ENCODE measurements at regions not wholly inside any gene's neighbourhood (a gene's known extent, or its start where the extent isn't known, plus 50 kb on each side); places are given as distances from the start of the nearest gene placed in this dataset.

DNA sequence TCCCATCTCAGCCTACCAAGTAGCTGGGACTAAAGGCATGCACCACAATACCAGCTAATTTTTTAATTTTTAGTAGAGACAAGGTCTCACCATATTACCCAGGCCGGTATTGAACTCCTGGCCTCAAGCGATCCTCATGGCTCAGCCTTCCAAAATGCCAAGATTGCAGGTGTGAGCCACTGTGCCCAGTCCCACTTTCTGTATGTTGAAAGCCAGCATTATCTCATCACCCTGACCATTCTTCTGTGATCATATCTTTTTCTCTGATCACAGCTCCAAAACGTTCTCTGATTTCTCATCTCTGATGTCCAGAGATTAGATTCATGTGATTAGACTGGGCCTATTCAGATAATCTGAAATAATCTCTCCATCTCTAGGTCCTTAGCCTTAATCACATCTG lies 337.7 kb downstream of the TPBG start:
- H3K27ac Mint-ChIP-seq (ENCODE audit: low read depth) = no peak overlapping the region
- H3K36me3 Mint-ChIP-seq (ENCODE audit: insufficient read depth) = no peaks in the 10 kb centered on the region
- no peak for DNase-seq (ENCODE audit: low spot score in 2 of 2)
- H3K9me3 Mint-ChIP-seq = peaks cover 10% of the 10 kb centered on the region
- no peaks in the 10 kb centered on the region for H3K27me3 Mint-ChIP-seq
- H3K4me3 Mint-ChIP-seq = no peak overlapping the region
- H3K4me1 Mint-ChIP-seq = no peaks in the 10 kb centered on the region
- ATAC-seq (replicated peaks; ENCODE audit: extremely low read depth, poor library complexity, severe bottlenecking) = no peak

DNA sequence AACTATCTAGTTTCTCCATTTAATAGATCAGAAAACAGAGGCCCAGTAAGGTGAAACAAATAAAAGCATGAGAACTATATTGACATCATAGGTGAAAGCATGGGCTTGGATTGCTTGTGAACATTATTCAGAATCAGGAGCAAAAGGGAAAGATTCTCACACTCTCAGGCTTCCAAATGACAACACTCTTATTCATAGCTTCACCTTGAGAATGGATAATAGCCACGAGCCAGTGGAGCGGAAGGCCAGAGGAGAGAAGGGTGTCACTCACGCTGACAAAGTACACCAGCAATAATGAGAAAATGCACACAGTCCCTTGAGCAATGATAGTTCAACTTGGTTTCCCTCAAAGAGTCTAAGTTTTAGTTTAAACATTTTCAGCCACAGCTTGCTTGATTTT lies 339.0 kb downstream of the TPBG start:
- H3K4me1 Mint-ChIP-seq = no peaks in the 10 kb centered on the region

DNA sequence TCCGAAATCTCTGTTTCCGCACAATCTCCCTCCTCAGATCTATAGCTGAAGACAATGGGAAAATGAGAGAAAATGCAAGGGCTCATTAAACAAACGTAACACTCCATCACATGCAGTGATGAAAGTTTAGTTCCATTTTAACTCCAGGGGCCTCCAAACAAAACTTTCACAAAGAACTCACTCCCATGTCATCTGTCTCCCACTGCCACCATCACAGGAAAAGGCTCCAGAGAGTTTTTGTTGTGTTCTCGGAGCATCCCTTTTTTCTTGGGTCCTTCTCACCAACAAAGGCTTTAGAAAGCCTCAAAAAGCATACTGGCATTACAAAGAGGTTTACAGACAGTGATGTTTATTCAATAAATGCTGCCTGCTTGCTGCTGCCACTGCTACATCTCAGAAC lies 339.6 kb downstream of the TPBG start:
- peaks cover 12% of the 10 kb centered on the region for H3K9me3 Mint-ChIP-seq
- no peaks in the 10 kb centered on the region for H3K4me1 Mint-ChIP-seq
- no peak overlapping the region for H3K4me3 Mint-ChIP-seq
- H3K27me3 Mint-ChIP-seq = no peaks in the 10 kb centered on the region
- H3K36me3 Mint-ChIP-seq (ENCODE audit: insufficient read depth) = no peaks in the 10 kb centered on the region
- ATAC-seq (replicated peaks; ENCODE audit: extremely low read depth, poor library complexity, severe bottlenecking) (no peak), DNase-seq (ENCODE audit: low spot score in 2 of 2) (no peak)
- H3K27ac Mint-ChIP-seq (ENCODE audit: low read depth) = no peak overlapping the region

More for the DNA sequence above, 339.0 kb downstream of the TPBG start:
- H3K27me3 Mint-ChIP-seq = no peaks in the 10 kb centered on the region
- no peaks in the 10 kb centered on the region for H3K36me3 Mint-ChIP-seq (ENCODE audit: insufficient read depth)
- DNase-seq (ENCODE audit: low spot score in 2 of 2) = no peak
- no peak for ATAC-seq (replicated peaks; ENCODE audit: extremely low read depth, poor library complexity, severe bottlenecking)
- H3K27ac Mint-ChIP-seq (ENCODE audit: low read depth) = no peak overlapping the region
- H3K9me3 Mint-ChIP-seq = peaks cover 12% of the 10 kb centered on the region
- no peak overlapping the region for H3K4me3 Mint-ChIP-seq

DNA sequence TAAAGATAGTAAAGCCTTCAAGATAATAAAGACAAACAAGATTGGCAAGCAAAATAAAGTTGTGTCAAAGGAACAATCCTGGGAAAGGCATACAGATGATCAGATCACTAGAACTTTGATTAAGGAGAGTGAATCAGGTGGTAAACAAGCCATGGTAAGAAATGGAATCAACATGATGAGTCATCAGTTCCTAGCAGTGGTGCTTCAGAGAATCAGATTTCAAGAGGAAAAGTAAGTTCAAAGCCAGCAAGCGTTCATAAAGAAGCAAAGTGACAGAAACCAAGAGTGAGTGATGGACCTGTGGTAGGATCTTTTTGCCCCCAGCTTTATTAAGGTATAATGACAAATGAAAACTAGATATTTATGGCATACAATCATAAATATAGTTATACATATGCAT lies 340.4 kb downstream of the TPBG start:
- Mint-ChIP-seq H3K9me3 (peaks cover 6% of the 10 kb centered on the region), H3K4me3 (no peak overlapping the region), H3K27ac (ENCODE audit: low read depth) (no peak overlapping the region), H3K27me3 (no peaks in the 10 kb centered on the region), H3K36me3 (ENCODE audit: insufficient read depth) (no peaks in the 10 kb centered on the region), H3K4me1 (no peaks in the 10 kb centered on the region)
- no peak for DNase-seq (ENCODE audit: low spot score in 2 of 2)
- no peak for ATAC-seq (replicated peaks; ENCODE audit: extremely low read depth, poor library complexity, severe bottlenecking)

DNA sequence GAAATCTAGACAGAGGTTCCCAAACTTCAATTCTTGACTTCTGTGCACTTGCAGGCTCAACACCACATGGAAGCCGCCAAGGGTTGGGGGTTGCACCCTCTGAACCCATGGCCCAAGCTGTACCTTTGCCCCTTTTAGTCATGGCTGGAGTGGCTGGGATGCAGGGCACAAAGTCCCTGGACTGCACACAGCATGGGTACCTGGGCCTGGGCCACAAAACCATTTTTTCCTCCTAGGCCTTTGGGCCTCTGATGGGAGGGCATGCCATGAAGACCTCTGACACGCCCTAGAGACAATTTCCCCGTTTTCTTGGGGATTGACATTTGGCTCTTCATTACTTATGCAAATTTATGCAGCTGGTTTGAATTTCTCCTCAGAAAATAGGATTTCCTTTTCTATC lies 342.0 kb downstream of the TPBG start:
- DNase-seq (ENCODE audit: low spot score in 2 of 2) = no peak
- Mint-ChIP-seq H3K36me3 (ENCODE audit: insufficient read depth) (no peaks in the 10 kb centered on the region), H3K4me3 (no peak overlapping the region), H3K27ac (ENCODE audit: low read depth) (no peak overlapping the region), H3K27me3 (peaks cover 8% of the 10 kb centered on the region), H3K9me3 (peaks cover 6% of the 10 kb centered on the region), H3K4me1 (no peaks in the 10 kb centered on the region)
- no peak for ATAC-seq (replicated peaks; ENCODE audit: extremely low read depth, poor library complexity, severe bottlenecking)

DNA sequence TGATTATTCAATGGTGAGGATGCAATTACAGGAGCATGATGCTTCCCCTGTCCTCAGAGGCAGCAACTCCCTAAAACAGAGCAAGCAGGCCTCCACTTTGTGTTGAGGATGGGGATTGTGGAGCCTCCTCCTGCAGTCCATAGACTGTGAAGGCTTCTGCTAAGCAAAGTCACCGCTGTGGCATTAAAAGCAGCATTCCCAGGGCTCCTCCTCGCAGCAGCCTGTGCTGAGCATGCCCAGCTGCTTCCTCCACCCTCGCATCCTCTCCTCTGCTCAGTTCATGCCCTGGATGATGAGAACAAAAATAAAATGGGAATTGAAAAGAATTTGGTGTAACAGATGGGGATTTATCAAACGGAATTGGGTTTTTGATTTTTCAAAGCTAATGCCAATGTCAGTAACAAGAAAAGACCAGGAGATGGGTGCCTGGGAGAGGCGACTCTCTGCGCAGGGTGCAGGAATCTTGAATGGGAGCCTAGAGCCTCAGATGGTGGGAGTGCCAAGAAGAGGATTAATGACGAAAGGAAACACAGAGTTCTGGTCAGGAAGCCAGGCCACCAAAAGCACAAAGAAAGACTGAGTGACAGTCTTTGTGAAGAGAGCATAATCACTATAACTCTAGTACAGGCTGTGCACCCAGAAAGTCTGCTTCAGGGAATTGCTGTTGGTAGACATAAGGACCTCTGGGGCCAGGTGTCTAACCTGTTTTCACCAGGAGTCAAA lies 347.6 kb downstream of the TPBG start:
- no peak overlapping the region for H3K27ac Mint-ChIP-seq (ENCODE audit: low read depth)
- ATAC-seq (replicated peaks; ENCODE audit: extremely low read depth, poor library complexity, severe bottlenecking) = no peak
- DNase-seq (ENCODE audit: low spot score in 2 of 2) = no peak
- H3K36me3 Mint-ChIP-seq (ENCODE audit: insufficient read depth) = no peaks in the 10 kb centered on the region
- peaks cover 51% of the 10 kb centered on the region for H3K27me3 Mint-ChIP-seq
- H3K9me3 Mint-ChIP-seq = peaks cover 8% of the 10 kb centered on the region
- no peaks in the 10 kb centered on the region for H3K4me1 Mint-ChIP-seq
- H3K4me3 Mint-ChIP-seq = no peak overlapping the region

DNA sequence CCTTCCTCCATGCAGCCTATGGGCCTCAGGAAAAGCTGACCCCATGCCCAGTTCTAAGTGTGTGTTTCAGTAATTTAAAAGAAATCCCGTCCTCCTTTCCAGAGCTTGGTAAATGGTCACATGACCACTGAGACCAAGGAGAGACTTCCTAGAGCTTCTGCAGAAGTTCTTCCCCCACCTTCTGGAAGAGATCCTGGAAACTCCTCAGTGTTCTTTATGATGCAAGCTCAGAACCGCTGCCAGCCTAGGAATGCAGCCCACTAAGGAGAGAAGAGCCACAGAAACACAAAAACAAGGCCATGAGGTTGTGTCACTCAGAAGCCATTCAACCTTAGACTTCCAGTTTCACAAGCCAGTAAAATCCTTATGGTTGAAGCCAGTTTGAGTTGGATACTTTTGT lies 348.4 kb downstream of the TPBG start:
- H3K27me3 Mint-ChIP-seq = peaks cover 51% of the 10 kb centered on the region
- no peaks in the 10 kb centered on the region for H3K36me3 Mint-ChIP-seq (ENCODE audit: insufficient read depth)
- no peak overlapping the region for H3K4me3 Mint-ChIP-seq
- H3K4me1 Mint-ChIP-seq = no peaks in the 10 kb centered on the region
- ATAC-seq (replicated peaks; ENCODE audit: extremely low read depth, poor library complexity, severe bottlenecking) (no peak), DNase-seq (ENCODE audit: low spot score in 2 of 2) (no peak)
- H3K9me3 Mint-ChIP-seq = peaks cover 5% of the 10 kb centered on the region
- H3K27ac Mint-ChIP-seq (ENCODE audit: low read depth) = no peak overlapping the region

DNA sequence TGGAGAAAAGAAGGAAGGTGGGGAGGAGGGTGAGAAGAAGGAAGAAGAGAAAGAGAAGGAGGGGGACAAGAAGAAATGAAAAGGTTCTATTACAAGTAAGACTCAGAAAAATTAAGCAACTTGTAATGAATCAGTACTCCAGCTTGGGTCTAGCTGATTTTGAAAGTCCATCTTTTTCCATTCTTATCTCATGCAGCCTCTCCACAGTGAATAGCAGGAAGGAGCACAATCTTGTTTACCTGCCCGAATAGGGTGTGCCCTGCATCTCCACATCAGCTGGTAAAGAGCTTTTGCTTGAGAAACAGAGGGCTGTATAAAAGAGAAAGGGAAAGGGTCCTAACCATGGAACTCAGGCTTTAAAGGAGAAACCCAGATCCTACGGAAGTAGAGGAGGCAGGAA lies 348.8 kb downstream of the TPBG start:
- peaks cover 51% of the 10 kb centered on the region for H3K27me3 Mint-ChIP-seq
- no peaks in the 10 kb centered on the region for H3K36me3 Mint-ChIP-seq (ENCODE audit: insufficient read depth)
- no peak for ATAC-seq (replicated peaks; ENCODE audit: extremely low read depth, poor library complexity, severe bottlenecking)
- no peak overlapping the region for H3K4me3 Mint-ChIP-seq
- no peak overlapping the region for H3K27ac Mint-ChIP-seq (ENCODE audit: low read depth)
- peaks cover 5% of the 10 kb centered on the region for H3K9me3 Mint-ChIP-seq
- no peak for DNase-seq (ENCODE audit: low spot score in 2 of 2)
- no peaks in the 10 kb centered on the region for H3K4me1 Mint-ChIP-seq

DNA sequence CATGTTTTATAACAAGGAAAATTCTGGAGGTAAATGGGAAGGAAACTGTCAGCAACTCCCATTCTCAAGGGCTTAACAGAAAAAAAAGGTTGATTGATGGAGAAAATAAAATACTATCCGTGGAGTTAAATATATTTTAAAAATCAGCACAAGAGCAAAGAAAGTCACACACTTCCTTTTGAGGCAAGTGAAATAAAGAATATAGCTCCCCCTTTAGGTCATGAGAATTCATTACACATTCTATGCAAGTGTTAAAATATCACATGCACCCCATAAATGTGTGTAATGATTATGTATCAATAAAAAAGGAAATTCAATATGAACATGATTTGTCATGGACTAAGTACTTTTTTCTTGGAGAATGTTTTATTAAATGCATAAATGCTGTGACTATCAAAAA lies 349.2 kb downstream of the TPBG start:
- Mint-ChIP-seq H3K4me3 (no peak overlapping the region), H3K4me1 (no peaks in the 10 kb centered on the region), H3K27me3 (peaks cover 51% of the 10 kb centered on the region), H3K27ac (ENCODE audit: low read depth) (no peak overlapping the region), H3K9me3 (peaks cover 5% of the 10 kb centered on the region), H3K36me3 (ENCODE audit: insufficient read depth) (no peaks in the 10 kb centered on the region)
- DNase-seq (ENCODE audit: low spot score in 2 of 2) (no peak), ATAC-seq (replicated peaks; ENCODE audit: extremely low read depth, poor library complexity, severe bottlenecking) (no peak)

DNA sequence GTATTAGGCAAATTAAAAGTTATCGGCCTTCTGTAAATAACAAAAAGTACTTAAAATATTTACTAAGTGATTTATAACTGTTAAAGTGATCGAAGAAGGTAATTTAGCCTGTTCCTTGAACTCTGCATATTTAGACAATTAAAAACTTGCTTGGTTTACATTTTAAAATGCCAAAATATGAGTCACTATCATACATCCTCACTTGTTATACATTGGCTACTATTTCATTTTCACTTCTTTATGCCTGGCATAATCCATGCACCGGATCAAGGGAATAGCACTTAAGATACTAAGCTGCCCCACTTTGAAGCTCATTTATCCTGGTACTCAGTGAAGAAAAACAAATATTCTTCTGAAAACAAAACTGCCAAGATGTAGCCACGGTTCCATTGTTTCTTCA lies 344.6 kb downstream of the UBE3D start:
- Mint-ChIP-seq H3K27me3 (no peaks in the 10 kb centered on the region), H3K9me3 (peaks cover 8% of the 10 kb centered on the region), H3K27ac (ENCODE audit: low read depth) (no peak overlapping the region), H3K4me3 (no peak overlapping the region), H3K4me1 (no peaks in the 10 kb centered on the region), H3K36me3 (ENCODE audit: insufficient read depth) (no peaks in the 10 kb centered on the region)
- ATAC-seq (replicated peaks; ENCODE audit: extremely low read depth, poor library complexity, severe bottlenecking) = no peak
- DNase-seq (ENCODE audit: low spot score in 2 of 2) = no peak

DNA sequence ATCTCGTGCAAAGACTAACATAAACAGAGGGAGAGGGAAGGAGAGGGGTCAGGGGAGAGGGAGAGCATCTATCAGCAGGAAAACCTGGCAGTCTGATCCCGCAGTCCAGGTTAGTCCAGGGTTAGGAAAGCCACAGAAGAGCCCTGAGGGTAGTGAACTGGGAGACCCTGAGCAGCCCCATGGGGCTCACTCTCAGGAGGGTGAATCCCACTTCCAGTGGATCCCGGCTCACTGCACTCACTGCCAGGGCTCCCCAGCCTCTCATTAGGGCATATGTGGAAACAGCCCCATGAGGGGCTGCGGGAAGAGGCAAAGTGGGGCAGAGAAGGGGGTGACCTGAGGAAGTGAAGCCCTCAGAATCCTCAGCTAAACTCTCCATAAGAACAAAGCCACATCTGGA lies 329.9 kb downstream of the UBE3D start:
- Mint-ChIP-seq H3K27me3 (peaks cover 17% of the 10 kb centered on the region), H3K36me3 (ENCODE audit: insufficient read depth) (no peaks in the 10 kb centered on the region), H3K4me3 (no peak overlapping the region), H3K4me1 (no peaks in the 10 kb centered on the region), H3K27ac (ENCODE audit: low read depth) (no peak overlapping the region), H3K9me3 (no peaks in the 10 kb centered on the region)
- ATAC-seq (replicated peaks; ENCODE audit: extremely low read depth, poor library complexity, severe bottlenecking) (no peak), DNase-seq (ENCODE audit: low spot score in 2 of 2) (no peak)

DNA sequence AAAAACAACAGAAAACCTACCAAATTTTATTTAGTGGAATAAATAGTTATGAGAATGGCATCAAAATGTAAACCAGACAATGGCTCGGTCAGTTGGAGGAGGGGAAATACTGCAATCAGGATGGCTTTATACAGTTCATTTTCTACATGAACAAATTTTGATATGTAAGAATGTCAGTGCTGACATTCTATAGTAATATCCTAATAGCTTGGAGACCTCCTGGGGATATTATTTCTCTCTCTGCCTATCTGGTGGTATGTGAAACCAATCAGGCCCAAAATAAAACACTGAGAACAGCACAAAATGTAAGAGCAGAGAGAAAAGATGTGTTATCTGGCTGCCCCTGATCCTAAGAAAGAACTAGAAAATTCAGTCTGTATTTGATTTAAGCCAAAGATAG lies 327.7 kb downstream of the UBE3D start:
- no peak overlapping the region for H3K4me3 Mint-ChIP-seq
- H3K27me3 Mint-ChIP-seq = peaks cover 17% of the 10 kb centered on the region
- H3K27ac Mint-ChIP-seq (ENCODE audit: low read depth) = no peak overlapping the region
- no peaks in the 10 kb centered on the region for H3K9me3 Mint-ChIP-seq
- no peaks in the 10 kb centered on the region for H3K4me1 Mint-ChIP-seq
- H3K36me3 Mint-ChIP-seq (ENCODE audit: insufficient read depth) = no peaks in the 10 kb centered on the region
- no peak for DNase-seq (ENCODE audit: low spot score in 2 of 2)
- no peak for ATAC-seq (replicated peaks; ENCODE audit: extremely low read depth, poor library complexity, severe bottlenecking)

DNA sequence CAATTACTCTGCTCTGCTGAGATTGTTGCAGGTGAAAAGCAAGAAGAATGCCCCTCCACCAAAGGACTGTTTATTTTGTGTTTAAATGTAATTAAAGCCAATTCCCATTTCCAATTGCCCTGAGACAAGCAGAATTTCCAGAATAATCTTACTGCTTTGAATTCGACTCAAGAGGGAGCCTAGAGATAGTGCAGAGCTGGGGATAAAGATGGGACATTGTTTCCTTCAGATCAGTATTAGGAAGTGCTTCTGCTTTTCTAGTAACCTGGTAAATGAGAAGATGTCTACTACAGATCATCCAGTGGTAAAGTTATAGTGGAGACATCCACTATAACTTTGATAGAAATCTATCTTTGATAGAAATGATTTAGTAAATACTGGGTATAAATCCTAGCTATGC lies 326.9 kb downstream of the UBE3D start:
- DNase-seq (ENCODE audit: low spot score in 2 of 2) (no peak), ATAC-seq (replicated peaks; ENCODE audit: extremely low read depth, poor library complexity, severe bottlenecking) (no peak)
- Mint-ChIP-seq H3K27ac (ENCODE audit: low read depth) (no peak overlapping the region), H3K27me3 (peaks cover 17% of the 10 kb centered on the region), H3K36me3 (ENCODE audit: insufficient read depth) (no peaks in the 10 kb centered on the region), H3K4me1 (no peaks in the 10 kb centered on the region), H3K9me3 (no peaks in the 10 kb centered on the region), H3K4me3 (no peak overlapping the region)

DNA sequence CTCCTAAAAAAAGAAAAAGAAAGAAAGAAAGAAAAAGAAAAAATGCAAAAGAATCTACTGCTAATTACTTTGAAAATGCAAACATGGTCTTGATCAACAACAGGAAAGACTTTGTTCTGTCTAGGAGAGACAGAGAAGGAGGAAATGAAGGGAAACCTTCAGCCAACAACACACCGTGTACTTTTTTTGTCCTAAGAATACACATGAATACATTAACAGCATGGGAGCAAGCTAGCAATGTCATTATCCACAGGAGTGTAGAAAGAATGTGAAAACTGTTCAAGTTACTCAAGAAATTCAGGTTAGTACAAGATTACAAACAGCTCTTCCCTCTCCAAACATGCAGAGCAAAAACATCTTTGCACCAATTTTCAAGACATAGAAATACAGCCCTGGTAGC lies 326.3 kb downstream of the UBE3D start:
- Mint-ChIP-seq H3K4me1 (no peaks in the 10 kb centered on the region), H3K4me3 (no peak overlapping the region), H3K27me3 (peaks cover 17% of the 10 kb centered on the region), H3K36me3 (ENCODE audit: insufficient read depth) (no peaks in the 10 kb centered on the region), H3K27ac (ENCODE audit: low read depth) (no peak overlapping the region), H3K9me3 (no peaks in the 10 kb centered on the region)
- ATAC-seq (replicated peaks; ENCODE audit: extremely low read depth, poor library complexity, severe bottlenecking) = no peak
- no peak for DNase-seq (ENCODE audit: low spot score in 2 of 2)

Data from central memory CD8-positive, alpha-beta T cell (primary cell).